Medulla oblongata (tissue), 1 donor: ENCODE measurements at regions not wholly inside any gene's neighbourhood (a gene's known extent, or its start where the extent isn't known, plus 50 kb on each side); places are given as distances from the start of the nearest gene placed in this dataset.
A peak's percentile ranks its signal among the peaks of the same experiment; 100 is the strongest.
"Not testable (repeated sequence)": the region's sequence is repeated elsewhere in the genome, so short reads cannot be mapped to it uniquely, and the experiment has no call there.

Experiments used
- DNase-seq: peaks from one replicate; pipeline ENCODE4 v3.0.0-alpha.2; 2015; ENCODE audit errors: extremely low spot score

- peak; percentile 43 for DNase-seq
These were observed 227.4 kb upstream of the AZI2 start for GRCh38 chr3:28575746-28576613.

- DNase-seq: peak; percentile 28
These were observed 228.1 kb upstream of the AZI2 start for GRCh38 chr3:28576614-28577200.

GRCh38 chr3:28577941-28578500 is 229.4 kb upstream of the AZI2 start:
- DNase-seq: no peak

GRCh38 chr3:28586325-28586724 is 237.7 kb upstream of the AZI2 start:
- no peak for DNase-seq

GRCh38 chr3:28587723-28588122 is 239.1 kb upstream of the AZI2 start:
- DNase-seq: no peak

- DNase-seq: no peak
These were observed 241.6 kb upstream of the AZI2 start for GRCh38 chr3:28590216-28590615.

GRCh38 chr3:28590860-28591259 is 242.2 kb upstream of the AZI2 start:
- DNase-seq: no peak

GRCh38 chr3:28595372-28595771 is 246.7 kb upstream of the AZI2 start:
- DNase-seq: no peak

- DNase-seq: no peak
These were observed 248.8 kb upstream of the AZI2 start for GRCh38 chr3:28597452-28597851.

- DNase-seq: no peak
These were observed 249.5 kb upstream of the AZI2 start for GRCh38 chr3:28598165-28598564.

- no peak for DNase-seq
These were observed 252.7 kb upstream of the AZI2 start for GRCh38 chr3:28601291-28601690.

- DNase-seq: no peak
These were observed 257.7 kb upstream of the AZI2 start for GRCh38 chr3:28606283-28606682.

- peak; percentile 40 for DNase-seq
These were observed 263.6 kb upstream of the AZI2 start for GRCh38 chr3:28612232-28612631.

- DNase-seq: no peak
These were observed 265.0 kb upstream of the AZI2 start for GRCh38 chr3:28613511-28614106.

- no peak for DNase-seq
These were observed 266.4 kb upstream of the AZI2 start for GRCh38 chr3:28615071-28615470.

- DNase-seq: no peak
These were observed 267.3 kb upstream of the AZI2 start for GRCh38 chr3:28615971-28616370.

- no peak for DNase-seq
These were observed 269.2 kb upstream of the AZI2 start for GRCh38 chr3:28617821-28618220.

- no peak for DNase-seq
These were observed 274.5 kb upstream of the AZI2 start for GRCh38 chr3:28623106-28623505.

- no peak for DNase-seq
These were observed 275.5 kb upstream of the AZI2 start for GRCh38 chr3:28624084-28624483.

GRCh38 chr3:28627843-28628242 is 279.2 kb upstream of the AZI2 start:
- not testable (repeated sequence) for DNase-seq

GRCh38 chr3:28634019-28634418 is 285.4 kb upstream of the AZI2 start:
- DNase-seq: no peak

- no peak for DNase-seq
These were observed 289.1 kb upstream of the AZI2 start for GRCh38 chr3:28637742-28638141.

GRCh38 chr3:28645149-28645548 is 296.5 kb upstream of the AZI2 start:
- no peak for DNase-seq
